GM12875 (cell line): ENCODE measurements at regions not wholly inside any gene's neighbourhood (a gene's known extent, or its start where the extent isn't known, plus 50 kb on each side); places are given as distances from the start of the nearest gene placed in this dataset.

ENCODE experiments used
- H3K4me3 ChIP-seq: one replicate; pipeline ENCODE4 v1.5.1; 2011; ENCODE audit warnings: low read depth, low read length, control low read depth
- CTCF ChIP-seq: IDR thresholded peaks from 2 replicates; pipeline ENCODE4 v1.5.1; 2011; ENCODE audit warnings: low read depth, mild to moderate bottlenecking, control low read depth, inconsistent platforms, low read length, moderate library complexity, borderline replicate concordance; ENCODE audit not compliant: insufficient read depth

- no peak overlapping the region for H3K4me3 ChIP-seq
- no peak for TF ChIP-seq CTCF
These were observed 120.1 kb downstream of the SNX18 start for GRCh38 chr5:54637654-54638053.

- H3K4me3 ChIP-seq: no peak overlapping the region
- TF ChIP-seq CTCF: no peak
These were observed 116.5 kb downstream of the SNX18 start for GRCh38 chr5:54634089-54634488.

DNA sequence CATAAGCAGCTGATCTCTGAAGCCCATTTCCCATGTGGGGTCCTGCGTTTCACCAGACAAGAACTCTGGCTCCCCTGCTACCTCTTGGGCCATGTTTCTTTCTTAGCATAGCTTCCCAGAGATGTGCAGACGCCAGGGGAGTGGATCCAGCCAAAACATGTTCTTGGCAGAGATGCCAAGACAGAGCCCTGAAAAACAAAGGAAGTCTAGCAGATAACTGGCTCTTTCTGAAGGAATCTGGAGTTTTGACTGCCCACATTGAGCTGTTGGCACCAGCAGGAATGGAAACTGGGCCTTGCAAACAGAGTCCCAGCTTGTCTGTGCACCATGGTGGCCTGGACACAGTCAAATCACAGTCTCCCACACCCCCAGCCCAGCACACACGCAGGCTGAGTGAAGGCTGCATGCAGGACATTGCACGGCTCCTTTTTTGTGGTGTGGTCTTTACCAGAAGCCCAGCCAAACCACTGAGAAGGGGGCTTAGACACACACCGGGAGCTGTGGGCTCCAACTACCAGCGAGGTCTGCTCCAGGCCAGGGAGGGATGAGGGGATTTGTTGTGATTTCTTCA, 114.7 kb downstream of the SNX18 start:
- H3K4me3 ChIP-seq: no peak overlapping the region
- no peak for TF ChIP-seq CTCF

- H3K4me3 ChIP-seq: no peak overlapping the region
- no peak for TF ChIP-seq CTCF
These were observed 113.3 kb downstream of the SNX18 start for GRCh38 chr5:54630738-54631359.

GRCh38 chr5:54629115-54629514, 111.6 kb downstream of the SNX18 start:
- no peak for TF ChIP-seq CTCF
- H3K4me3 ChIP-seq: no peak overlapping the region

- no peak overlapping the region for H3K4me3 ChIP-seq
- no peak for TF ChIP-seq CTCF
These were observed 110.5 kb downstream of the SNX18 start for GRCh38 chr5:54628050-54628449.

DNA sequence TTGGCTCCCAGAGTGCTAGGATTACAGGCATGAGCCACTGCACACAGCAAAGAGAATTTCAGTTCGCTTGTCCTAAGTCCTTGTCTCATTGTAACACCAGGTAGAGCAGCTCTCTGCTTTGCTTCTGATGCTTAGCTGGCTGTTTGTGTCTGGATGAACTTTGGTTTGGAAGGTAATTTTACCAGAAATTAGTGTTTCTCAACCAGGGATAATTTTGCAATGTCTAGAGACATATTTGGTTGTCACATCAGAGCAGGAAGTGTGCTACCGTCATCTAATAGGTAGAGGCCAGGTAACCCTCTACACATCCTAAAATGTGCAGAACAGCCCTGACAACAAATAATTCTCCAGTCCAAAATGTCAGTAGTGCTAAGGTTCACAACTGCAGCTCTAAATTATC, 108.8 kb downstream of the SNX18 start:
- no peak for TF ChIP-seq CTCF
- no peak overlapping the region for H3K4me3 ChIP-seq
